HEK293 (cell line): ENCODE measurements at regions not wholly inside any gene's neighbourhood (a gene's known extent, or its start where the extent isn't known, plus 50 kb on each side); places are given as distances from the start of the nearest gene placed in this dataset.
A peak's percentile ranks its signal among the peaks of the same experiment; 100 is the strongest.

Source experiments
- CTCF ChIA-PET: fragments of 350-600 bp; formaldehyde crosslinking; extraction: SDS; loops from one replicate; lab custom pipeline; 2021; ENCODE audit warnings: antibody characterized with exemption; lab: Yijun Ruan, JAX
- POLR2A ChIA-PET: fragments of 300-600 bp; formaldehyde crosslinking; extraction: SDS; loops from one replicate; lab custom pipeline; 2020; ENCODE audit warnings: antibody characterized with exemption, inconsistent platforms; lab: Yijun Ruan, JAX
- H3K27ac ChIP-seq: fragments of 200-500 bp; sonication (Bioruptor generic); 2 replicates; pipeline ENCODE4 v1.5.1; 2014; ENCODE audit warnings: low read depth, low read length, control low read depth, inconsistent platforms; ENCODE audit errors: extremely low read depth
- H3K36me3 ChIP-seq, 2 experiments: fragments of 200-500 bp in 1 of 2; sonication (Bioruptor generic) in 1 of 2; 1 replicate in 1 of 2; 2 replicates in 1 of 2; pipeline ENCODE4 v1.5.1; 2014 to 2017; ENCODE audit warnings: inconsistent platforms in 2 of 2, low read length in 2 of 2; ENCODE audit not compliant: control insufficient read depth in 2 of 2, insufficient read depth in 1 of 2
- H3K4me1 ChIP-seq: fragments of 200-500 bp; sonication (Bioruptor generic); 2 replicates; pipeline ENCODE4 v1.5.1; 2014; ENCODE audit warnings: mild to moderate bottlenecking, low read length, inconsistent platforms; ENCODE audit not compliant: control insufficient read depth, insufficient read depth
- H3K4me3 ChIP-seq: 2 replicates; pipeline ENCODE4 v1.5.1; 2011; ENCODE audit warnings: low read depth, mild to moderate bottlenecking, control low read depth, low read length, moderate library complexity
- H3K9me3 ChIP-seq: fragments of 200-500 bp; sonication (Bioruptor generic); 2 replicates; pipeline ENCODE4 v1.5.1; 2014; ENCODE audit warnings: low read depth, low read length, inconsistent platforms; ENCODE audit not compliant: control insufficient read depth, insufficient read depth
- GLIS1 ChIP-seq: fragments of 450-650 bp; formaldehyde crosslinking; IDR thresholded peaks from 2 replicates; pipeline ENCODE4 v1.5.1; 2016; ENCODE audit warnings: missing biosample characterization, missing genetic modification characterization
- KLF7 ChIP-seq: fragments of 450-650 bp; formaldehyde crosslinking; IDR thresholded peaks from 2 replicates; pipeline ENCODE4 v1.5.1; 2016; ENCODE audit warnings: missing biosample characterization, missing genetic modification characterization, borderline replicate concordance
- MEIS1 ChIP-seq: sonication (generic); formaldehyde crosslinking; IDR thresholded peaks from 2 replicates; pipeline ENCODE4 v1.8.1; 2022; ENCODE audit warnings: missing genetic modification reagents, mild to moderate bottlenecking, borderline replicate concordance
- PRDM1 ChIP-seq: fragments of 450-650 bp; formaldehyde crosslinking; IDR thresholded peaks from 2 replicates; pipeline ENCODE4; 2016; ENCODE audit warnings: missing biosample characterization, missing genetic modification characterization
- SALL2 ChIP-seq: fragments of 450-650 bp; formaldehyde crosslinking; IDR thresholded peaks from 2 replicates; pipeline ENCODE4 v1.5.0; 2017; ENCODE audit warnings: missing biosample characterization, mild to moderate bottlenecking, missing genetic modification characterization, borderline replicate concordance
- SP2 ChIP-seq: fragments of 450-650 bp; formaldehyde crosslinking; IDR thresholded peaks from 2 replicates; pipeline ENCODE4 v1.5.1; 2016; ENCODE audit warnings: missing biosample characterization, missing genetic modification characterization
- WT1 ChIP-seq: fragments of 450-650 bp; formaldehyde crosslinking; IDR thresholded peaks from 2 replicates; pipeline ENCODE4 v1.5.1; 2016; ENCODE audit warnings: missing biosample characterization, missing genetic modification characterization
- YY2 ChIP-seq: fragments of 450-650 bp; formaldehyde crosslinking; IDR thresholded peaks from 2 replicates; pipeline ENCODE4 v1.5.1; 2016; ENCODE audit warnings: missing biosample characterization, missing genetic modification characterization
- ZBTB17 ChIP-seq: fragments of 450-650 bp; formaldehyde crosslinking; IDR thresholded peaks from 2 replicates; pipeline ENCODE4 v1.5.1; 2016; ENCODE audit warnings: missing biosample characterization, missing genetic modification characterization
- ZBTB26 ChIP-seq: fragments of 450-650 bp; formaldehyde crosslinking; optimal IDR thresholded peaks from 2 replicates; pipeline ENCODE3; 2016; ENCODE audit warnings: missing biosample characterization, mild to moderate bottlenecking, missing genetic modification characterization
- ZNF138 ChIP-seq: fragments of 450-650 bp; formaldehyde crosslinking; IDR thresholded peaks from 2 replicates; pipeline ENCODE4 v1.5.1; 2016; ENCODE audit warnings: missing biosample characterization, missing genetic modification characterization, borderline replicate concordance
- ZNF202 ChIP-seq: fragments of 450-650 bp; formaldehyde crosslinking; IDR thresholded peaks from 2 replicates; pipeline ENCODE4 v1.5.1; 2016; ENCODE audit warnings: missing biosample characterization, missing genetic modification characterization, borderline replicate concordance
- ZNF248 ChIP-seq: fragments of 450-650 bp; formaldehyde crosslinking; IDR thresholded peaks from 2 replicates; pipeline ENCODE4 v1.5.1; 2017; ENCODE audit warnings: missing biosample characterization, missing genetic modification characterization
- ZNF274 ChIP-seq, 2 experiments: fragments of 200-500 bp in 1 of 2; fragments of 450-650 bp in 1 of 2; sonication (Bioruptor generic) in 1 of 2; formaldehyde crosslinking in 1 of 2; IDR thresholded peaks; 2 replicates each; pipeline versions ENCODE4 v1.5.1 to v1.6.1; 2014 to 2016; ENCODE audit warnings: borderline replicate concordance in 1 of 2, inconsistent platforms in 1 of 2, low read length in 1 of 2, missing biosample characterization in 1 of 2, missing genetic modification characterization in 1 of 2
- ZNF423 ChIP-seq: fragments of 450-650 bp; formaldehyde crosslinking; IDR thresholded peaks from 2 replicates; pipeline ENCODE4 v1.5.1; 2016; ENCODE audit warnings: missing biosample characterization, missing genetic modification characterization
- ZNF433 ChIP-seq: fragments of 450-650 bp; formaldehyde crosslinking; IDR thresholded peaks from 2 replicates; pipeline ENCODE4 v1.5.1; 2016; ENCODE audit warnings: missing biosample characterization, missing genetic modification characterization, low read depth
- ZNF529 ChIP-seq: fragments of 450-650 bp; formaldehyde crosslinking; IDR thresholded peaks from 2 replicates; pipeline ENCODE4 v1.5.1; 2017; ENCODE audit warnings: missing genetic modification characterization, missing biosample characterization; ENCODE audit not compliant: insufficient replicate concordance
- ZNF596 ChIP-seq: fragments of 450-650 bp; IDR thresholded peaks from 2 replicates; pipeline ENCODE4 v1.5.0; 2018; ENCODE audit warnings: missing biosample characterization, mild to moderate bottlenecking, missing genetic modification characterization, moderate library complexity
- ZNF623 ChIP-seq: fragments of 450-650 bp; formaldehyde crosslinking; IDR thresholded peaks from 2 replicates; pipeline ENCODE4 v1.5.1; 2016; ENCODE audit warnings: missing biosample characterization, missing genetic modification characterization
- ZNF629 ChIP-seq: fragments of 450-650 bp; formaldehyde crosslinking; IDR thresholded peaks from 2 replicates; pipeline ENCODE4 v1.5.1; 2017; ENCODE audit warnings: missing biosample characterization, missing genetic modification characterization
- ZNF692 ChIP-seq: fragments of 450-650 bp; formaldehyde crosslinking; IDR thresholded peaks from 2 replicates; pipeline ENCODE4 v1.5.1; 2016; ENCODE audit warnings: missing biosample characterization, missing genetic modification characterization
- TF ChIP-seq, protein P1 (sequence below): fragments of 450-650 bp; formaldehyde crosslinking; IDR thresholded peaks from 2 replicates; pipeline ENCODE4 v1.5.1; 2016; ENCODE audit warnings: missing biosample characterization, missing genetic modification characterization
- TF ChIP-seq, protein P2 (sequence below): fragments of 450-650 bp; IDR thresholded peaks from 2 replicates; pipeline ENCODE4 v1.5.1; 2018; ENCODE audit warnings: missing biosample characterization, mild to moderate bottlenecking, missing genetic modification characterization

GRCh38 chr10:44589944-44590449 lies 205.1 kb upstream of the CXCL12 start:
- Histone ChIP-seq H3K4me3 (no peak overlapping the region), H3K27ac (peak overlapping the region; percentile 82), H3K4me1 (peaks cover 20% of the 10 kb centered on the region), H3K9me3 (no peaks in the 10 kb centered on the region), H3K36me3 (no peaks in the 10 kb centered on the region)
- POLR2A ChIA-PET = no interaction called here
- TF ChIP-seq ZBTB17 (tag by site-specific recombination) = 0 out of 2 replicates have a peak, but pooled peaks have one; percentile 15
- TF ChIP-seq WT1 (tag by site-specific recombination) = peak; percentile 49; the same call in 1 of the 2 replicates
- no peak for TF ChIP-seq MEIS1 (CRISPR knock-in tag)
- peak; percentile 11; the same call in 1 of the 2 replicates for TF ChIP-seq ZNF692 (tag by site-specific recombination)
- CTCF ChIA-PET = no interaction called here

GRCh38 chr10:44591911-44592310 lies 207.0 kb upstream of the CXCL12 start:
- Histone ChIP-seq H3K4me1 (peaks cover 20% of the 10 kb centered on the region), H3K4me3 (no peak overlapping the region), H3K27ac (no peak overlapping the region), H3K9me3 (no peaks in the 10 kb centered on the region), H3K36me3 (no peaks in the 10 kb centered on the region)
- TF ChIP-seq ZNF248 (tag by site-specific recombination) (no peak), GLIS1 (tag by site-specific recombination) (no peak), ZNF629 (tag by site-specific recombination) (no peak), ZNF202 (no peak), ZNF623 (tag by site-specific recombination) (no peak), SALL2 (no peak)
- CTCF ChIA-PET = no interaction called here
- POLR2A ChIA-PET = no interaction called here

DNA sequence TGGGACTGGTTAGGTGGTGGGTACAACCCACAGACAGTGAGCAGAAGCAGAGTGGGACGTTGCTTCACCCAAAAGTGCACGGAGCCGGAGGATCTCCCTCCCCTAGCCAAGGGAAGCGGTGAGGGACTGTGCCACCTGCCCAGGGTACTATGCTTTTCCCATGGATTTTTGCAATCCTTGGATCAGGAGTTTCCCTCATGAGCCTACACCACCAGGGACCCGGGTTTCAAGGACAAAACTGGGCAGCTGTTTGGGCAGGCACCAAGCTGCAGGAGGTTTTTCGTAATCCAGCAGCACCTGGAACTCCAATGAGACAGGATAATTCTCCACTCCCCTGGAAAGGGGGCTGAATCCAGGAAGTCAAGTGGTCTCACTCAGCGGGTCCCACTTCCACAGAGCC lies 209.1 kb upstream of the CXCL12 start:
- H3K4me3 ChIP-seq = no peak overlapping the region
- no peaks in the 10 kb centered on the region for H3K9me3 ChIP-seq
- no peak overlapping the region for H3K27ac ChIP-seq
- CTCF ChIA-PET = no interaction called here
- TF ChIP-seq ZNF433 (tag by site-specific recombination) (no peak), ZNF529 (tag by site-specific recombination) (no peak), SP2 (tag by site-specific recombination) (no peak), ZBTB26 (tag by site-specific recombination) (no peak), ZNF138 (tag by site-specific recombination) (no peak)
- TF ChIP-seq, all 188 proteins: peak for 0
- H3K36me3 ChIP-seq = no peaks in the 10 kb centered on the region
- POLR2A ChIA-PET = no interaction called here
- peaks cover 16% of the 10 kb centered on the region for H3K4me1 ChIP-seq

DNA sequence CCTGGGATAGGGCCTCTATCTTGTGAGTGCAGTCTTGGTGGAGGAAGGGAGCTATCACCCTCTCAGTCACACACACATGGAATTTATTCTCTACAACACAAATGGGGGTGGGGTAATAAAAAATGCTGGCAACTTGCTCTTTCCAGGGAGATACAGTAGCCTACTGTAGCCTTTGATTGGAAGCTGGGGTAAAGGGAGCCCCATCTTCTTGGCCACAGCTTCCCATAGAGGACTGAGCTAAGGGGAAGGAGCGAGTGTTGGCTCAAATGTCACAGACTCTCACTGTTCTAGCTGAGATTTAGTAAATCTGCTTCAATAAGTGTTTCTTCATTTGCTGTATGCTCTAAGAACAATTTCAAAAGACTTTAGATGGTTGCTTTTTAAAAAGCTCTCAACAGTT lies 222.2 kb upstream of the CXCL12 start:
- H3K4me1 ChIP-seq = no peaks in the 10 kb centered on the region
- CTCF ChIA-PET = interaction anchor here (0.7 kb wide), 2 partner anchors 15 to 34 kb away, joined by 3 to 4 read pairs; no protein-coding TSS in a partner anchor
- TF ChIP-seq, protein P1, sequence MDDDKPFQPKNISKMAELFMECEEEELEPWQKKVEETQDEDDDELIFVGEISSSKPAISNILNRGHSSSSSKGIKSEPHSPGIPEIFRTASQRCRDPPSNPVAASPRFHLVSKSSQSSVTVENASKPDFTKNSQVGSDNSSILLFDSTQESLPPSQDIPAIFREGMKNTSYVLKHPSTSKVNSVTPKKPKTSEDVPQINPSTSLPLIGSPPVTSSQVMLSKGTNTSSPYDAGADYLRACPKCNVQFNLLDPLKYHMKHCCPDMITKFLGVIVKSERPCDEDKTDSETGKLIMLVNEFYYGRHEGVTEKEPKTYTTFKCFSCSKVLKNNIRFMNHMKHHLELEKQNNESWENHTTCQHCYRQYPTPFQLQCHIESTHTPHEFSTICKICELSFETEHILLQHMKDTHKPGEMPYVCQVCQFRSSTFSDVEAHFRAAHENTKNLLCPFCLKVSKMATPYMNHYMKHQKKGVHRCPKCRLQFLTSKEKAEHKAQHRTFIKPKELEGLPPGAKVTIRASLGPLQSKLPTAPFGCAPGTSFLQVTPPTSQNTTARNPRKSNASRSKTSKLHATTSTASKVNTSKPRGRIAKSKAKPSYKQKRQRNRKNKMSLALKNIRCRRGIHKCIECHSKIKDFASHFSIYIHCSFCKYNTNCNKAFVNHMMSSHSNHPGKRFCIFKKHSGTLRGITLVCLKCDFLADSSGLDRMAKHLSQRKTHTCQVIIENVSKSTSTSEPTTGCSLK (tag by site-specific recombination) = no peak
- TF ChIP-seq PRDM1 (tag by site-specific recombination) (no peak), ZNF423 (tag by site-specific recombination) (no peak), ZNF274 (IDR thresholded peaks at IDR 0.05; ENCODE audit: low read length) (no peak), ZNF274 (tag by site-specific recombination; IDR thresholded peaks at IDR 0.05; ENCODE audit: borderline replicate concordance) (no peak), ZNF596 (tag by site-specific recombination) (no peak), KLF7 (tag by site-specific recombination) (no peak), YY2 (tag by site-specific recombination) (no peak)
- TF ChIP-seq, protein P2, sequence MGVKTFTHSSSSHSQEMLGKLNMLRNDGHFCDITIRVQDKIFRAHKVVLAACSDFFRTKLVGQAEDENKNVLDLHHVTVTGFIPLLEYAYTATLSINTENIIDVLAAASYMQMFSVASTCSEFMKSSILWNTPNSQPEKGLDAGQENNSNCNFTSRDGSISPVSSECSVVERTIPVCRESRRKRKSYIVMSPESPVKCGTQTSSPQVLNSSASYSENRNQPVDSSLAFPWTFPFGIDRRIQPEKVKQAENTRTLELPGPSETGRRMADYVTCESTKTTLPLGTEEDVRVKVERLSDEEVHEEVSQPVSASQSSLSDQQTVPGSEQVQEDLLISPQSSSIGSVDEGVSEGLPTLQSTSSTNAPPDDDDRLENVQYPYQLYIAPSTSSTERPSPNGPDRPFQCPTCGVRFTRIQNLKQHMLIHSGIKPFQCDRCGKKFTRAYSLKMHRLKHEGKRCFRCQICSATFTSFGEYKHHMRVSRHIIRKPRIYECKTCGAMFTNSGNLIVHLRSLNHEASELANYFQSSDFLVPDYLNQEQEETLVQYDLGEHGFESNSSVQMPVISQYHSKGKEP = no peak

More for the DNA sequence above, 222.2 kb upstream of the CXCL12 start:
- Histone ChIP-seq H3K27ac (no peak overlapping the region), H3K9me3 (no peaks in the 10 kb centered on the region), H3K36me3 (no peaks in the 10 kb centered on the region), H3K4me3 (no peak overlapping the region)
- POLR2A ChIA-PET = no interaction called here
